ENCODE measurements at regions not wholly inside any gene's neighbourhood (a gene's known extent, or its start where the extent isn't known, plus 50 kb on each side); places are given as distances from the start of the nearest gene placed in this dataset.

DNA sequence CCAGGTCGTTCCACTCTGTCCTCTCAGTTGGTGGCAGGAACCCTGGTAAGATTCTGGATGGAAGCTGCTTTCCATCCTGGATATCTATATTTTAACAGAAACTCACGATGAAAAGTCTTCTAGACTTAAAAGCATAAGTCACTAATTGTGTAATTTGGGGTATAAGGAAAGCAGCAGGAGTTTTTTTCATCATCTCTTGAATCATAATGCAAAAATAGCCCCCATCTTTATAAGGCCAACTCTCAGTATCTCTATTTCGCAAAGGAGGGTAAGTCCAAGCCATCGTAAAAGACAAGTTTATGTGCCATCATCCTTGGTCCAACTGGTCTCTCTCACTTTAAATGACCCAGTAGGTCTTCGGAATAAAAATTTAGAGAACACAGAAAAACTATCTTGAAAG is 95.1 kb downstream of the FAM50B start:
- TF ChIP-seq, protein P1, sequence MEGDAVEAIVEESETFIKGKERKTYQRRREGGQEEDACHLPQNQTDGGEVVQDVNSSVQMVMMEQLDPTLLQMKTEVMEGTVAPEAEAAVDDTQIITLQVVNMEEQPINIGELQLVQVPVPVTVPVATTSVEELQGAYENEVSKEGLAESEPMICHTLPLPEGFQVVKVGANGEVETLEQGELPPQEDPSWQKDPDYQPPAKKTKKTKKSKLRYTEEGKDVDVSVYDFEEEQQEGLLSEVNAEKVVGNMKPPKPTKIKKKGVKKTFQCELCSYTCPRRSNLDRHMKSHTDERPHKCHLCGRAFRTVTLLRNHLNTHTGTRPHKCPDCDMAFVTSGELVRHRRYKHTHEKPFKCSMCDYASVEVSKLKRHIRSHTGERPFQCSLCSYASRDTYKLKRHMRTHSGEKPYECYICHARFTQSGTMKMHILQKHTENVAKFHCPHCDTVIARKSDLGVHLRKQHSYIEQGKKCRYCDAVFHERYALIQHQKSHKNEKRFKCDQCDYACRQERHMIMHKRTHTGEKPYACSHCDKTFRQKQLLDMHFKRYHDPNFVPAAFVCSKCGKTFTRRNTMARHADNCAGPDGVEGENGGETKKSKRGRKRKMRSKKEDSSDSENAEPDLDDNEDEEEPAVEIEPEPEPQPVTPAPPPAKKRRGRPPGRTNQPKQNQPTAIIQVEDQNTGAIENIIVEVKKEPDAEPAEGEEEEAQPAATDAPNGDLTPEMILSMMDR (IDR thresholded peaks at IDR 0.05): no peak
- no peak for TF ChIP-seq POLR2A (IDR thresholded peaks at IDR 0.05)

Measured in right lobe of liver (tissue), 4 donors.